ENCODE measurements at regions not wholly inside any gene's neighbourhood (a gene's known extent, or its start where the extent isn't known, plus 50 kb on each side); places are given as distances from the start of the nearest gene placed in this dataset.

GRCh38 chr1:235024711-235025421, 103.8 kb downstream of the TOMM20 start:
- no peak for TF ChIP-seq TAF1 (IDR thresholded peaks at IDR 0.05; ENCODE audit: borderline replicate concordance, low read depth, low read length)
- no peak for TF ChIP-seq POLR2AphosphoS5 (IDR thresholded peaks at IDR 0.05; ENCODE audit: low read depth, low read length)
- TF ChIP-seq POLR2A (IDR thresholded peaks at IDR 0.05; ENCODE audit: low read depth, low read length): no peak
- DNase-seq (ENCODE audit: insufficient read length) (no peak), FAIRE-seq (no peak)

GRCh38 chr1:235023711-235024439, 104.8 kb downstream of the TOMM20 start:
- FAIRE-seq (peak; percentile 46), DNase-seq (ENCODE audit: insufficient read length) (no peak)
- TF ChIP-seq TAF1 (IDR thresholded peaks at IDR 0.05; ENCODE audit: borderline replicate concordance, low read depth, low read length): no peak
- no peak for TF ChIP-seq POLR2AphosphoS5 (IDR thresholded peaks at IDR 0.05; ENCODE audit: low read depth, low read length)
- no peak for TF ChIP-seq POLR2A (IDR thresholded peaks at IDR 0.05; ENCODE audit: low read depth, low read length)

GRCh38 chr1:235022981-235023710, 105.5 kb downstream of the TOMM20 start:
- TF ChIP-seq POLR2A (IDR thresholded peaks at IDR 0.05; ENCODE audit: low read depth, low read length): 0 out of 2 replicates have a peak, but pooled peaks have one; percentile 8
- no peak for TF ChIP-seq POLR2AphosphoS5 (IDR thresholded peaks at IDR 0.05; ENCODE audit: low read depth, low read length)
- TF ChIP-seq TAF1 (IDR thresholded peaks at IDR 0.05; ENCODE audit: borderline replicate concordance, low read depth, low read length): no peak
- DNase-seq (ENCODE audit: insufficient read length) (no peak), FAIRE-seq (peak; percentile 76)

GRCh38 chr1:235022341-235022980, 106.2 kb downstream of the TOMM20 start:
- no peak for DNase-seq (ENCODE audit: insufficient read length)
- TF ChIP-seq POLR2A (IDR thresholded peaks at IDR 0.05; ENCODE audit: low read depth, low read length) (no peak), POLR2AphosphoS5 (IDR thresholded peaks at IDR 0.05; ENCODE audit: low read depth, low read length) (no peak), TAF1 (IDR thresholded peaks at IDR 0.05; ENCODE audit: borderline replicate concordance, low read depth, low read length) (0 out of 2 replicates have a peak, but pooled peaks have one; percentile 23)
- FAIRE-seq: peak; percentile 30

GRCh38 chr1:235021815-235022214, 106.8 kb downstream of the TOMM20 start:
- no peak for FAIRE-seq
- DNase-seq (ENCODE audit: insufficient read length): no peak
- TF ChIP-seq POLR2AphosphoS5 (IDR thresholded peaks at IDR 0.05; ENCODE audit: low read depth, low read length) (no peak), TAF1 (IDR thresholded peaks at IDR 0.05; ENCODE audit: borderline replicate concordance, low read depth, low read length) (no peak), POLR2A (IDR thresholded peaks at IDR 0.05; ENCODE audit: low read depth, low read length) (no peak)

GRCh38 chr1:235021321-235021720, 107.3 kb downstream of the TOMM20 start:
- TF ChIP-seq POLR2AphosphoS5 (IDR thresholded peaks at IDR 0.05; ENCODE audit: low read depth, low read length) (no peak), POLR2A (IDR thresholded peaks at IDR 0.05; ENCODE audit: low read depth, low read length) (no peak), TAF1 (IDR thresholded peaks at IDR 0.05; ENCODE audit: borderline replicate concordance, low read depth, low read length) (no peak)
- DNase-seq (ENCODE audit: insufficient read length): no peak
- FAIRE-seq: no peak

- FAIRE-seq (no peak), DNase-seq (ENCODE audit: insufficient read length) (no peak)
- TF ChIP-seq POLR2AphosphoS5 (IDR thresholded peaks at IDR 0.05; ENCODE audit: low read depth, low read length): no peak
- TF ChIP-seq TAF1 (IDR thresholded peaks at IDR 0.05; ENCODE audit: borderline replicate concordance, low read depth, low read length): no peak
- no peak for TF ChIP-seq POLR2A (IDR thresholded peaks at IDR 0.05; ENCODE audit: low read depth, low read length)
Measured at GRCh38 chr1:235019961-235020360, 108.7 kb downstream of the TOMM20 start.

- no peak for TF ChIP-seq POLR2A (IDR thresholded peaks at IDR 0.05; ENCODE audit: low read depth, low read length)
- FAIRE-seq: peak; percentile 56
- DNase-seq (ENCODE audit: insufficient read length): no peak
Measured at GRCh38 chr1:235019471-235019870, 109.2 kb downstream of the TOMM20 start.

GRCh38 chr1:235018720-235019444, 109.8 kb downstream of the TOMM20 start:
- DNase-seq (ENCODE audit: insufficient read length) (no peak), FAIRE-seq (no peak)
- no peak for TF ChIP-seq POLR2A (IDR thresholded peaks at IDR 0.05; ENCODE audit: low read depth, low read length)
- no peak for TF ChIP-seq POLR2AphosphoS5 (IDR thresholded peaks at IDR 0.05; ENCODE audit: low read depth, low read length)
- no peak for TF ChIP-seq TAF1 (IDR thresholded peaks at IDR 0.05; ENCODE audit: borderline replicate concordance, low read depth, low read length)

- FAIRE-seq (no peak), DNase-seq (ENCODE audit: insufficient read length) (no peak)
- TF ChIP-seq POLR2A (IDR thresholded peaks at IDR 0.05; ENCODE audit: low read depth, low read length) (no peak), POLR2AphosphoS5 (IDR thresholded peaks at IDR 0.05; ENCODE audit: low read depth, low read length) (no peak), TAF1 (IDR thresholded peaks at IDR 0.05; ENCODE audit: borderline replicate concordance, low read depth, low read length) (no peak)
Measured at GRCh38 chr1:235018161-235018560, 110.5 kb downstream of the TOMM20 start.
